Endothelial cell of umbilical vein (primary cell): ENCODE measurements at regions not wholly inside any gene's neighbourhood (a gene's known extent, or its start where the extent isn't known, plus 50 kb on each side); places are given as distances from the start of the nearest gene placed in this dataset.

Experiments used
- BruUV-seq: library from RNA; stranded (reverse); fragments of 400-500 nt; replicated peaks from 2 replicates; lab custom pipeline; 2021; lab: Mats Ljungman, UMichigan
- CTCF ChIA-PET: fragments of 300-600, 350-600 bp; sonication (Branson Sonifier 250); formaldehyde crosslinking; loops from one replicate; lab custom pipeline; 2021; ENCODE audit warnings: antibody characterized with exemption, inconsistent platforms; lab: Charles Lee
- POLR2A ChIA-PET: fragments of 300-600, 350-600 bp; sonication (Branson Sonifier 250); formaldehyde crosslinking; loops from one replicate; lab custom pipeline; 2021; ENCODE audit warnings: antibody characterized with exemption, inconsistent platforms; lab: Charles Lee
- DNase-seq: peaks from one replicate; pipeline ENCODE4 v3.0.0-alpha.2; 2011; ENCODE audit warnings: low read depth, low spot score
- FAIRE-seq: peaks from 2 replicates; lab custom pipeline; 2011; peaks lifted over from hg19 to GRCh38; lab: Jason Lieb, UNC
- H2AFZ ChIP-seq: 2 replicates; pipeline ENCODE4 v1.6.0; 2012; ENCODE audit warnings: low read depth, low read length, control low read depth, inconsistent platforms
- H3K27ac ChIP-seq: 2 replicates; pipeline ENCODE4 v1.5.1; 2011; ENCODE audit warnings: low read depth, mild to moderate bottlenecking, control low read depth, low read length, moderate library complexity; ENCODE audit not compliant: insufficient read depth
- H3K27me3 ChIP-seq, 2 experiments: 2 replicates each; pipeline versions ENCODE4 v1.6.0 to v1.6.1; 2011; ENCODE audit warnings: low read length in 2 of 2, mixed read lengths in 1 of 2; ENCODE audit not compliant: control insufficient read depth in 2 of 2, insufficient read depth in 2 of 2
- H3K36me3 ChIP-seq, 2 experiments: 2 replicates in 1 of 2; 3 replicates in 1 of 2; pipeline ENCODE4 v1.5.1; 2011; ENCODE audit warnings: low read length in 2 of 2, mild to moderate bottlenecking in 1 of 2, moderate library complexity in 1 of 2; ENCODE audit not compliant: control insufficient read depth in 2 of 2, insufficient read depth in 2 of 2; ENCODE audit errors: extremely low read depth in 1 of 2
- H3K4me1 ChIP-seq: 3 replicates; pipeline ENCODE4 v1.5.1; 2011; ENCODE audit warnings: mild to moderate bottlenecking, low read length; ENCODE audit not compliant: control insufficient read depth, insufficient read depth; ENCODE audit errors: extremely low read depth
- H3K4me2 ChIP-seq: 2 replicates; pipeline ENCODE4 v1.6.1; 2011; ENCODE audit warnings: low read length, control low read depth, mixed read lengths; ENCODE audit not compliant: insufficient read depth
- H3K4me3 ChIP-seq, 3 experiments: fragments of 200-600 bp in 1 of 3; sonication (generic), shearing (Covaris generic) in 1 of 3; replicated peaks in 1 of 3; 2 replicates each; pipeline ENCODE4 v1.5.1; 2011 to 2016; ENCODE audit warnings: control low read depth in 3 of 3, low read length in 3 of 3, mild to moderate bottlenecking in 2 of 3, inconsistent platforms in 1 of 3, low read depth in 1 of 3, moderate library complexity in 1 of 3; ENCODE audit not compliant: insufficient read depth in 1 of 3
- H3K79me2 ChIP-seq: 2 replicates; pipeline ENCODE4 v1.6.0; 2012; ENCODE audit warnings: low read length, inconsistent platforms; ENCODE audit not compliant: control insufficient read depth, insufficient read depth
- H3K9ac ChIP-seq: replicated peaks from 2 replicates; pipeline ENCODE3; 2011; ENCODE audit warnings: low read length, control low read depth; ENCODE audit not compliant: insufficient read depth; ENCODE audit errors: extremely low read depth
- H3K9me1 ChIP-seq: replicated peaks from 3 replicates; pipeline ENCODE4 v1.6.0; 2011; ENCODE audit warnings: mild to moderate bottlenecking, low read length; ENCODE audit not compliant: control insufficient read depth, insufficient read depth; ENCODE audit errors: extremely low read depth
- H3K9me3 ChIP-seq: replicated peaks from 2 replicates; pipeline ENCODE4 v1.5.1; 2012; ENCODE audit warnings: low read length, inconsistent platforms; ENCODE audit not compliant: control insufficient read depth, insufficient read depth
- H4K20me1 ChIP-seq: replicated peaks from 2 replicates; pipeline ENCODE3; 2011; ENCODE audit warnings: mild to moderate bottlenecking, low read length; ENCODE audit not compliant: control insufficient read depth, insufficient read depth; ENCODE audit errors: extremely low read depth
- CTCF ChIP-seq, 2 donors: IDR thresholded peaks; 1 replicate in 1 of 2; 2 replicates in 1 of 2; pipeline ENCODE4 v1.5.1; 2011; ENCODE audit warnings: low read length in 2 of 2, mild to moderate bottlenecking in 2 of 2, moderate library complexity in 2 of 2, control low read depth in 1 of 2, inconsistent platforms in 1 of 2, low read depth in 1 of 2; ENCODE audit not compliant: insufficient read depth in 1 of 2; ENCODE audit errors: extremely low read depth in 1 of 2
- EZH2 ChIP-seq: IDR thresholded peaks from 2 replicates; pipeline ENCODE4 v1.6.1; 2012; ENCODE audit warnings: borderline replicate concordance, low read depth, mild to moderate bottlenecking, moderate library complexity, low read length, inconsistent platforms; ENCODE audit not compliant: severe bottlenecking
- FOS ChIP-seq: IDR thresholded peaks from 2 replicates; pipeline ENCODE4 v1.6.1; 2011; ENCODE audit warnings: mild to moderate bottlenecking, low read length, moderate library complexity, borderline replicate concordance; ENCODE audit not compliant: insufficient read depth
- GATA2 ChIP-seq: IDR thresholded peaks from 2 replicates; pipeline ENCODE4 v1.7.0; 2011; ENCODE audit warnings: low read depth, mild to moderate bottlenecking, moderate library complexity, mixed read lengths, low read length; ENCODE audit not compliant: insufficient read length, insufficient read depth
- JUN ChIP-seq: IDR thresholded peaks from 2 replicates; pipeline ENCODE4 v1.6.1; 2011; ENCODE audit warnings: borderline replicate concordance, low read depth; ENCODE audit not compliant: insufficient read length, insufficient read depth
- MYC ChIP-seq: IDR thresholded peaks from one replicate; pipeline ENCODE4 v1.6.1; 2011; ENCODE audit warnings: mild to moderate bottlenecking, low read depth, low read length
- POLR2A ChIP-seq: IDR thresholded peaks from 2 replicates; pipeline ENCODE4 v1.6.1; 2012; ENCODE audit warnings: low read depth, mild to moderate bottlenecking, control low read depth, low read length
- POLR2AphosphoS5 ChIP-seq: IDR thresholded peaks from 2 replicates; pipeline ENCODE4 v1.6.1; 2012; ENCODE audit warnings: low read depth, mild to moderate bottlenecking, control low read depth, low read length, moderate library complexity; ENCODE audit not compliant: insufficient read depth
- dilution Hi-C: fragments of 300-500 bp; cut with MboI; formaldehyde crosslinking; loops from one replicate; pipeline ENCODE4 v1.15.0; 2019; ENCODE audit warnings: low sequenced_read_pairs; ENCODE audit not compliant: extremely low pct_ligation_motif_present
- intact Hi-C: fragments of 100-400 bp; cut with micrococcal nuclease; formaldehyde crosslinking; loops from one replicate; pipeline ENCODE4 v1.10.0; 2022
- TF ChIP-seq, protein P1 (sequence below): IDR thresholded peaks from 2 replicates; pipeline ENCODE4 v1.6.1; 2011; ENCODE audit not compliant: insufficient read depth, insufficient read length

DNA sequence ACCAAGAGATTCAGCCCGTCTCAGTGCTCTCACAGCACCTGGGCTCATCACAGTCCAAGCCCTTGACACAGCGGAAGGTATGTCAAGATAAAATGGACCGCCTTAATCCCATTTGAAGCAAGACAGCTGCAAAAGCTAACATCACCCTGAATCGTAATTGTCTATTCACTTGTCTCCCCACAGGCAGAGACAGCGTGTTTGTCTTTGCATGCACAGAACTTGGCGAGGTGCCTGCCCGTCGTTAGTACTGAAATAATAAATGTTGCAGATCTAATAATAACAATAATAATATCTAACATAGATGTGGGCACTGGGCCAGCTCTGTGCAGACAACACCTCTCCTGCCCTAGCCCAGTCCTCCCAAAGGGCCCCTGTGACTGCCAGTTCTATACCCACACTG lies 271.7 kb downstream of the NPHP4 start:
- peaks cover 7% of the 10 kb centered on the region for H3K9me3 ChIP-seq
- FAIRE-seq (no peak), DNase-seq (no peak)
- no peaks in the 10 kb centered on the region for H3K9me1 ChIP-seq
- no peaks in the 10 kb centered on the region for H4K20me1 ChIP-seq
- intact Hi-C loops, result no loop called here
- no peak overlapping the region for H3K4me3 ChIP-seq
- BruUV-seq, result no TSS peak
- no peaks in the 10 kb centered on the region for H3K79me2 ChIP-seq
- no peaks in the 10 kb centered on the region for H3K4me1 ChIP-seq
- ChIA-PET CTCF (no interaction called here), POLR2A (no interaction called here)
- no peak for TF ChIP-seq EZH2
- TF ChIP-seq POLR2AphosphoS5, result no peak
- no peak overlapping the region for H3K27ac ChIP-seq
- no peaks in the 10 kb centered on the region for H3K27me3 ChIP-seq
- dilution Hi-C loops, result no loop called here
- no peak overlapping the region for H3K9ac ChIP-seq
- no peak overlapping the region for H2AFZ ChIP-seq
- H3K4me2 ChIP-seq, result no peak overlapping the region
- H3K36me3 ChIP-seq, result no peaks in the 10 kb centered on the region

DNA sequence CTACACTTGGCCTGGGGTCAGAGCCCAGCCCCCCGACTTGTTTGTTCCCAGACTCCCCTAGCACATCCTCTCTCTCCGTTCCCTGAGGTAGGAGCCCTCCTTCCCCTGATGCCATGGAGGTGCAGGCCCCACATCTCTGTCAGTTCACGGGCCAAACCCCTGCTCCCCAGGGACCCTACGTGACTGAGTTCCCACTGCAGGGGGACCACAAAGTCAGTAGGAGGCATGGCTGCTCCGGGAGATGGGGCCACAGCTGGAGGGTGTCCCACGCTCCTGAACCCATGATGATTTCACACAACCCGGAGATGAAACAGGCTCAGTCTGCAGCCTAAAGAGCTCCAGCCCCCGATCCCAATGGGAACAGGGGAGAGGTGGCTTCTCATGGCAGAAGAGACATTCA lies 272.2 kb downstream of the NPHP4 start:
- no peaks in the 10 kb centered on the region for H3K36me3 ChIP-seq
- peaks cover 6% of the 10 kb centered on the region for H3K9me3 ChIP-seq
- H3K27ac ChIP-seq, result no peak overlapping the region
- no peaks in the 10 kb centered on the region for H3K9me1 ChIP-seq
- H3K27me3 ChIP-seq, result no peaks in the 10 kb centered on the region
- H3K79me2 ChIP-seq, result no peaks in the 10 kb centered on the region
- intact Hi-C loops (no loop called here), dilution Hi-C loops (no loop called here)
- no TSS peak for BruUV-seq
- no peaks in the 10 kb centered on the region for H4K20me1 ChIP-seq
- H3K4me1 ChIP-seq, result no peaks in the 10 kb centered on the region
- no peak overlapping the region for H3K4me3 ChIP-seq
- TF ChIP-seq FOS (no peak), CTCF (IDR thresholded peaks at IDR 0.05; ENCODE audit: extremely low read depth in 1 of 2, insufficient read depth in 1 of 2, low read depth in 1 of 2, low read length in 2 of 2) (no peak), MYC (no peak), GATA2 (no peak), POLR2AphosphoS5 (no peak), EZH2 (no peak), POLR2A (no peak), JUN (no peak)
- TF ChIP-seq, protein P1, sequence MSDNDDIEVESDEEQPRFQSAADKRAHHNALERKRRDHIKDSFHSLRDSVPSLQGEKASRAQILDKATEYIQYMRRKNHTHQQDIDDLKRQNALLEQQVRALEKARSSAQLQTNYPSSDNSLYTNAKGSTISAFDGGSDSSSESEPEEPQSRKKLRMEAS, result no peak
- ChIA-PET CTCF (no interaction called here), POLR2A (no interaction called here)
- FAIRE-seq (no peak), DNase-seq (no peak)
- no peak overlapping the region for H3K9ac ChIP-seq
- no peak overlapping the region for H3K4me2 ChIP-seq
- H2AFZ ChIP-seq, result no peak overlapping the region
